HG03378 (cell line): ENCODE measurements at regions not wholly inside any gene's neighbourhood (a gene's known extent, or its start where the extent isn't known, plus 50 kb on each side); places are given as distances from the start of the nearest gene placed in this dataset.
"Not testable (repeated sequence)": the region's sequence is repeated elsewhere in the genome, so short reads cannot be mapped to it uniquely, and the experiment has no call there.

Source experiments
- ATAC-seq: cut with Tn5 transposase; IDR thresholded peaks from one replicate; pipeline ENCODE4 v1.9.1; 2021; ENCODE audit warnings: mild to moderate bottlenecking, moderate library complexity; ENCODE audit not compliant: unreplicated experiment

GRCh38 chr13:61358599-61358998 lies 57.0 kb downstream of the PCDH20 start:
- no peak for ATAC-seq

GRCh38 chr13:61350341-61350740 lies 65.3 kb downstream of the PCDH20 start:
- ATAC-seq, result no peak

- no peak for ATAC-seq
These were observed 76.5 kb downstream of the PCDH20 start for GRCh38 chr13:61339054-61339621.

GRCh38 chr13:61316647-61317046 lies 99.0 kb downstream of the PCDH20 start:
- ATAC-seq, result no peak

GRCh38 chr13:61294467-61295191 lies 121.0 kb downstream of the PCDH20 start:
- ATAC-seq, result no peak

GRCh38 chr13:61286148-61286745 lies 129.4 kb downstream of the PCDH20 start:
- ATAC-seq, result no peak

GRCh38 chr13:61277586-61278276 lies 137.9 kb downstream of the PCDH20 start:
- ATAC-seq, result no peak

GRCh38 chr13:61277088-61277487 lies 138.6 kb downstream of the PCDH20 start:
- no peak for ATAC-seq

GRCh38 chr13:61276401-61276800 lies 139.2 kb downstream of the PCDH20 start:
- ATAC-seq, result no peak

- ATAC-seq, result no peak
These were observed 139.9 kb downstream of the PCDH20 start for GRCh38 chr13:61275736-61276135.

GRCh38 chr13:61275251-61275650 lies 140.4 kb downstream of the PCDH20 start:
- no peak for ATAC-seq

- not testable (repeated sequence) for ATAC-seq
These were observed 148.8 kb downstream of the PCDH20 start for GRCh38 chr13:61266896-61267295.

- ATAC-seq, result no peak
These were observed 153.7 kb downstream of the PCDH20 start for GRCh38 chr13:61261746-61262472.

GRCh38 chr13:61258185-61258584 lies 157.5 kb downstream of the PCDH20 start:
- no peak for ATAC-seq

- no peak for ATAC-seq
These were observed 160.4 kb downstream of the PCDH20 start for GRCh38 chr13:61255040-61255796.

- no peak for ATAC-seq
These were observed 162.4 kb downstream of the PCDH20 start for GRCh38 chr13:61253105-61253877.

- ATAC-seq, result no peak
These were observed 163.4 kb downstream of the PCDH20 start for GRCh38 chr13:61252213-61252612.

GRCh38 chr13:61247149-61247936 lies 168.3 kb downstream of the PCDH20 start:
- ATAC-seq, result peak; percentile 55

GRCh38 chr13:61246351-61246750 lies 169.3 kb downstream of the PCDH20 start:
- no peak for ATAC-seq
